Activated naive CD4-positive, alpha-beta T cell treated with anti-CD3 and anti-CD28 coated beads, Interleukin-2, amount 10 ng/mL, durations not matched to agents 7 days and 5 days (primary cell): ENCODE measurements at regions not wholly inside any gene's neighbourhood (a gene's known extent, or its start where the extent isn't known, plus 50 kb on each side); places are given as distances from the start of the nearest gene placed in this dataset.
"Not testable (repeated sequence)": the region's sequence is repeated elsewhere in the genome, so short reads cannot be mapped to it uniquely, and the experiment has no call there.

Experiments used
- CTCF ChIA-PET: fragments of 350-600 bp; sonication (Branson Sonifier 250); formaldehyde crosslinking; loops from one replicate; lab custom pipeline; 2021; ENCODE audit warnings: antibody characterized with exemption; lab: Charles Lee
- DNase-seq: peaks from one replicate; pipeline ENCODE4 v3.0.0-alpha.2; 2020
- H3K27ac Mint-ChIP-seq: one replicate; pipeline ENCODE4 v1.8.0; 2021; ENCODE audit warnings: mild to moderate bottlenecking, moderate library complexity, mixed read lengths
- H3K27me3 Mint-ChIP-seq: one replicate; pipeline ENCODE4 v1.8.0; 2021; ENCODE audit warnings: mild to moderate bottlenecking, mixed read lengths
- H3K36me3 Mint-ChIP-seq: one replicate; pipeline ENCODE4 v1.8.0; 2021; ENCODE audit warnings: mixed read lengths
- H3K4me1 Mint-ChIP-seq: one replicate; pipeline ENCODE4 v1.8.0; 2021; ENCODE audit warnings: mixed read lengths
- H3K4me3 Mint-ChIP-seq: one replicate; pipeline ENCODE4 v1.8.0; 2021; ENCODE audit warnings: mild to moderate bottlenecking, moderate library complexity, mixed read lengths
- H3K9me3 Mint-ChIP-seq: one replicate; pipeline ENCODE4 v1.8.0; 2021; ENCODE audit warnings: mixed read lengths

DNA sequence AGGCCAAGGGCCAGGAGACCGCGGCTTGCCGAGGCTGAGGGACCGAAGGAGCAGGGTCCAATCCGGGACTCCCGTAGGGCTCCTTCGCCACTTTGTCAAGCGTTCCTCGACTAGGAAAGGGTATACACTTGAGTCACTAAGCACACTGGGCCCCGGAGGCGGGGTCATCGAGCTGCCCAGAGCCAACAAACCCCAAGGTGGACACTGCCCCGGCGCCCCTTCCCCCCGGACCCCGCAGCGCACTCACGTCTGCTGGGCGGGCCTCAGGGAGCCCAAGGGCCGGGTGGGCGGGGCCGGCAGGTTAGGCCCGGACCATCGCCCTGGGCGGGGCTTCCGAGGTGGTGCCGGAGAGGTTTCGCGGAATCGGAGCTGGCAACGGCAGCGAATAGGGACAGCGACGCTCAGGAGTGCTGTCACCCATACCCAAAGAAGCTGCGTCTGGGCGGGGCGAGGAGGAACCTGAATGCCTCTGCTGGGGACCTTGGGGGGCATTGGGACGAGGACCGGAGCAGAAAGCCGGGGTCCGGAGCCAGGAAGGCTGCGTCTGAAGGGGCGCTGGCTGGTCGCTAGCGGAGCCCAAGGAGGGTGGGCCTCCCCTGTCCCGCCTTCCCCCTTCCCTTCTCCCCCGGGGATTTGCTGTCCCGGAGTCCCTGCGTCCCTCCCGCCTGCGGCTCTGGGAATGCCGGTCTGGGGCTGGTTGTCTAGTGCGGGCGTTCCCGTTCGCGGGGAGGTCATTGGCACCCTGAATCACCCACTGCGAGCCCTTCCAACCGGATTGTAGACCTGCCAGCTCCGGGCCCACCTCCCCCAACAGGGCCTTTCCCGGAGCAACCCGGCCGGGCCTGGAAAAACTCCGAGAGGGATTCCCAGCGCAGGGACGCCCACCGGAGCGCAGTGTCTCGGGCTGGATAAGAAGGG is 118.2 kb upstream of the SMURF2 start:
- CTCF ChIA-PET, result interaction anchor here (1.3 kb wide), 1 partner anchor 13 kb away, joined by 3 read pairs; no protein-coding TSS in a partner anchor
- H3K27ac Mint-ChIP-seq, result peak overlapping the region; percentile 84
- peak overlapping the region; percentile 79 for H3K4me3 Mint-ChIP-seq
- H3K36me3 Mint-ChIP-seq, result peaks cover 17% of the 10 kb centered on the region
- peak; percentile 92 for DNase-seq
- peaks cover 43% of the 10 kb centered on the region for H3K27me3 Mint-ChIP-seq
- no peaks in the 10 kb centered on the region for H3K9me3 Mint-ChIP-seq
- peaks cover 44% of the 10 kb centered on the region for H3K4me1 Mint-ChIP-seq

DNA sequence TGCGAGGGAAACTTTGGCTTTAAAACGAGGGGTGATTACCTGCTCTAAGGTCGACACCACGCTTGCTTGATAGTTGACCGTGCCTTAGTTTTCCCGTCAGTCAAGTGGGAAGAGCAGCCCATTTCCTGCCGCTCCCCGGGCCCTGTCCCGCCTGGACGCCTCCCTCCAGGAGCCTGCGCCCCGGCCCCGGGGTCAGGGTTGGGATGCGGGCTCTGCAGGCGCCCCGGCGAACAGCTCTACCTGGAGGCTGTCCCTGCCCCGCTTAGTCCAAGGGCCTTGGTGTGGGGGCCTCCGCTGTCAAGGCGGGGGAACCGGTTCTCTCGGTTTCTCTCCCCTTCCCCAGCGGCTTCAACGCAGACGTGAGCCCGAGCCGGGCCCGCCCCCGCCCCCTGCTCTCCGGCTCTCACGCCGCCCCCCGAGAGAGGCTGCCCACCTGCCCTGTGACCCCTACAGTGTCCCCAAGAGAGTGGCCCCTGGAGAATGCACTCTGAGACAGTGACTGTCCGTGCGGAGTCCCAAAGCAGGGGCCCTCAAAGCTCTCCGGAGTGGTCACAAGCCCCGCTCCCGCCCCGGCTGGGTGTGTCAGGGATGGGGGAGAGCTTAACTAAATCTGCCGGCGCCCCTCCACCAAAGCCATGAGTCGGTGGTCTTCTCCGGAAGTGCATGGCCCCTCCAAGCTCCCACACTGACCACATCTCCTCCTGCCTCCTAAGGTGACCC is 117.4 kb upstream of the SMURF2 start:
- H3K36me3 Mint-ChIP-seq, result peaks cover 16% of the 10 kb centered on the region
- H3K4me1 Mint-ChIP-seq, result peaks cover 44% of the 10 kb centered on the region
- DNase-seq, result no peak
- CTCF ChIA-PET, result interaction anchor here (1.3 kb wide), 1 partner anchor 14 kb away, joined by 3 read pairs; no protein-coding TSS in a partner anchor
- H3K27ac Mint-ChIP-seq, result no peak overlapping the region
- peaks cover 43% of the 10 kb centered on the region for H3K27me3 Mint-ChIP-seq
- peak overlapping the region; percentile 79 for H3K4me3 Mint-ChIP-seq
- H3K9me3 Mint-ChIP-seq, result no peaks in the 10 kb centered on the region

DNA sequence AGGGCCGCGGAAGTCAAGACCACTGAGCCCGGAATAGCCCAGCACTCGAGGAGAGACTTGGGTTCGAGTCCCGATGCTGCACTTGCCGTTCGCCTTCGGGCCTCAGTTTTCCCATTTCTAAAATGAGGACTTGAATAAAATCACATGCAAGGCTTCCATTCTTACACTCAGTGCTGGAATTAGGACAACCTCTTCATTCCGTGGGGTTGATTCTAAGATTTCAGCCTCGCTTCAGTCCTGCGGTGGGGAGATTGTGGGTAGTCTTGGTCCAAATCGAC is 116.9 kb upstream of the SMURF2 start:
- H3K36me3 Mint-ChIP-seq, result peaks cover 11% of the 10 kb centered on the region
- DNase-seq, CTCF ChIA-PET, H3K9me3 Mint-ChIP-seq, H3K27ac Mint-ChIP-seq: not testable (repeated sequence)
- H3K4me1 Mint-ChIP-seq, result peaks cover 43% of the 10 kb centered on the region
- H3K27me3 Mint-ChIP-seq, result peaks cover 43% of the 10 kb centered on the region
- peak overlapping the region; percentile 33 for H3K4me3 Mint-ChIP-seq

DNA sequence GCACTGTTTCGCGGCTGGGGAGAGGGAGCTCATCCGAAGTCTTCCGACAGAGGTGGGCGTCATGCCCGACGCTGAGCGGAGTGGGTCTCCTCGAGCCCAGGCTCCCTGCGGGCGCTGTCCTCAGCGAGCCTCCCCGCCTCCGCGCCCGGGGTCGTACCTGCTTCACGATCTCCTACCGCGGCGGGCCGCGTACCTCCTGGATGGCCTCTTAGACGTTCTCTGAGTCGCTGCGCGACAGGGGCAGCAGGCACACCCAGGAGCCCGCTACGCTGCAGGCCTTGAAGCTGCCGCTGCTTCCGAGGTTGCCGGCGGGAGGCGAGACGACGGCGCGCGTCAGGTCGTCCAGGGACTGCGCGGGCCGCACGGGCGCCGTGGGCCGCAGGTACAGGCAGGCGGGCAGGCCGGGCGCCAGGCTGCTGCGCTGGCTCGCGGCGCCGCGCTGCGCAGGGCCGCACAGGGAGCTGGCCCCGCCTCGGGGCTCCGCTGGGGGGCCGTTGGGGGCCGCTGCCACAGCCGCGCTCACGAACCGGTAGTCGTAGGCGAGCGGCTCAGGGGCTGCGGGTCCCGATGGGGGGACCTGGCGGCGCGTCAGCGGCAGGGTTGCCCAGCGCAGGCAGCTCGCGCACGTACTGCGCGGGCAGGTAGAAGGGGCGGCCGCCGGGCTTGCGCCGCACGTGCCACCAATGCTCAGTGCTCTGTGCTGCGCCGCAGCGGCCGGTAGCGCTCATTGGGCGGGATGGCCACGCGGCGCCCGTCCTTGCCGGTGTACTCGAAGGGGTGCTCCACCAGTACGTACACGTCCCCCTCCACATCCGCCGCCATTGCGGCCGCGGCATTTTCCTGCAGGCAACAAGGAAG is 116.4 kb upstream of the SMURF2 start:
- Mint-ChIP-seq H3K9me3 (no peaks in the 10 kb centered on the region), H3K4me3 (peak overlapping the region; percentile 33), H3K27ac (no peak overlapping the region), H3K36me3 (peaks cover 10% of the 10 kb centered on the region), H3K4me1 (peaks cover 42% of the 10 kb centered on the region), H3K27me3 (peaks cover 43% of the 10 kb centered on the region)
- no peak for DNase-seq
- CTCF ChIA-PET, result interaction anchor here (1.3 to 1.8 kb wide), 3 partner anchors 20 to 183 kb away, joined by 5 to 6 read pairs (median 6); no protein-coding TSS in a partner anchor

DNA sequence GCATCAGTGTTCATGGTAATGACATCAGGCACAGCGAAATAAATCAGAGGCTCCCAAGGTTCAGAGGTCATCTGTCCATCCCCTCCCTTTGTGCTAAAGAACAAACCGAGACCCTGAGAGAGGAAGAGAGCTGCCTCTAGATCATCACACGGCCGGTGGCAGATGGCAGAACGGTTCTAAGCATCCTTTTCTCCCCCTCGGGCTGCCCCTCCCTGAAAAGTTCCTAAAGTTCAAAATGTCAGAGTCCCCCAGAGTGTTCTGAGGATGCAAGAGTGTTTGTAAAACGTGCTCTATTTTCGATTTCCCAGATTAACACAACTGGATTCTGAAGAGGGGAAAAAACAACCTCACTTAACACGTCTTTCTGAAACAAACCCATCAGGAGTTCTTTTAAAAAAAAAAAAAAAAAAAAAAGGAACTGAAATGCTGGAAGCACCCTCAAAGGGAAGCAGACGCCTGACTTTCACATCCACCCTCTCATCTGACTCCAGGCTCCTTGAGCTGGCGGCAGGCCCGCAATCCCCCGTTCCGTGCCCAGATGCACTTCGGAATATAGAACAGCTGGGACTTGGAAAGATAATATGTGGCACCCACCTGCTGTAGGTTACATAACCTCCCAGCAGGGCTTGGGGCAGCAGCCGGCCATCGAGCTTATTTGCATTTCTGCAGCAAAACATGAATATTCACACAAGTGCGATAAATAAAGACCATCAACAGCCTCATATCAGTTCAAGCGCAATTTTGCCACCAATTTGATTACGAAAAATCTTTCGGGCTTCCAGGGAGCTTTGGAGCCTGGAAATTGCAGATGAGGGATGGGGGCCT is 115.5 kb upstream of the SMURF2 start:
- CTCF ChIA-PET, result interaction anchor here (0.8 to 1.8 kb wide), 6 partner anchors 19 to 220 kb away, joined by 3 to 6 read pairs (median 5); no protein-coding TSS in a partner anchor
- DNase-seq, result no peak
- H3K27ac Mint-ChIP-seq, result no peak overlapping the region
- H3K27me3 Mint-ChIP-seq, result peaks cover 43% of the 10 kb centered on the region
- peak overlapping the region; percentile 10 for H3K4me3 Mint-ChIP-seq
- no peaks in the 10 kb centered on the region for H3K9me3 Mint-ChIP-seq
- H3K4me1 Mint-ChIP-seq, result peaks cover 39% of the 10 kb centered on the region
- H3K36me3 Mint-ChIP-seq, result peaks cover 10% of the 10 kb centered on the region

DNA sequence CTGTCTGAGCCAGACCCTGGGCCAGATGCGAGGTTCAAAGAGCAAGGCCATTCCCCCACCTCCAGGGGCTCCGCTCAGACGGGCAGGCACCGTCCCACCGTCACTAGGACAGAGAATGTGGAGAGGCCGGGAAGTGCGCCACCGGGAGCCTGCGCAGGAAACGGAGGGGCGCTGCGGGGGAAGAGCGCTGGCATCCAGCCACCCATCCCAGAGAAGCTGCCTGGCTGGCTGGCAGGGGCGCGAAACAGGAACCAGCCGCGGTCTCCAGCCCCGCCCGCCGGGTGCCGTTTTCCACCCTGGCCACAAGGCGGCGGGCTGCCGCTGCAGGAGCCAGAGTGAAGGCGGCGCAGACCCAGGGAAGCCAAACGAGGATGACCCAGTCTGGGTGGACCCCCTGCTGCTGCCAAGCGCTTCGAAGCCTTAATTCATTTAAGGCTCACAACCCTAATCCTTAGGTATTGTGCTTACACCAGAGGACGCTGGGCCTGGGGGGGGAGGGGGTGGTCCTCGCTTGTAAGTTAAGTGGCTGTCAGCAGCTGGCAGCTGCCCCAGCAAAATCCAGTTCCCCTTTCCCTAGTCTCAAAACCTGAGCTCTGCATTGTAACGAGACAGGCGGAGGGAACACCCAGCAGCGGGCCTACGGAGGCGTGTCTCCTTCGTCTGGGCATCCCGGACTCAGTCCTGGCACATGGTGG is 114.8 kb upstream of the SMURF2 start:
- not testable (repeated sequence) for H3K9me3 Mint-ChIP-seq, H3K36me3 Mint-ChIP-seq, H3K27ac Mint-ChIP-seq, H3K4me3 Mint-ChIP-seq
- Mint-ChIP-seq H3K27me3 (peaks cover 43% of the 10 kb centered on the region), H3K4me1 (peaks cover 32% of the 10 kb centered on the region)
- CTCF ChIA-PET, result interaction anchor here (0.8 to 1.8 kb wide), 7 partner anchors 10 to 219 kb away, joined by 3 to 6 read pairs (median 5); no protein-coding TSS in a partner anchor
- DNase-seq, result peak; percentile 80

DNA sequence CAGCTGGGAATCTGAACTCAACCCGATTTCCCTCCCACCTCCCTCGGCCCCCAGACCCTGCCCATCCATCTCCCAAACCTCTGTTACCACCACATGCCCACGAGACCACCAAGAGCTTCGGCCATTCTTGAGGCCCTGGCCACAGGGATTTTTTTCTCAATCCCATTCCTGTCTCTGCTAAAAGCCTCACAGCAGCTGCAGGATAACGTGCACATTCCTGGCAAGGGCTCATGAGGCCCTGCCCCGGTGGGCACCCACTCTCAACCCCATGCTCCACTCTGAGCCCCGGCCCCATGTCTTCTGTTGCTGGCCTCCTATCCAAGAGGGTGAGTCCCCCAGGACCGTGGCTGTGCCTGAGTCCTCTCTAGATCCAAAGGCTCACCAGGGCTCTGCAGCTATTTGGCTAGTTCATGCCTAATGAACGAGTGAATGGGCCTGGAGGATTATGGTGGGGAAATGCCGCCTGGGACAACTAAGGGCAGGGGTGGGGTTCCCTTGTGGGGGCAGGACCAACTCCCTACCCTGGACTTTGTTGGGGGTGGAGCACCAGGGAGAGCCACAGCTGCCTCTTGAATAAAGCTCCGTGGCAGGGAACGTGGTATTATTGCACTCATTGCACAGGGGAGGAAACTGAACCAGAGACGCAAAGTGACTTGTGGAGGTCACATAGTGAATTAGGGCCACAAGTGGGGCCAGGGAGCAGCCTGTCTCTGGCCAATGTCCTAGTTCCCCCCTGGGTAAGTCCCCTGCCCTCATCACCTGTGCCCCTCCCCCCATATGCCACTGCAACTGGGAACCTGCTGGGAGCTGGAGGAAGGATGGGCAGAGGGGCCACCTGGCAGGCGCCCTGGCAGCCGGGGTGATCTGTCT is 113.8 kb upstream of the SMURF2 start:
- no peak for DNase-seq
- CTCF ChIA-PET, result interaction anchor here (0.9 to 1.4 kb wide), 2 partner anchors 11 to 184 kb away, joined by 3 to 5 read pairs; no protein-coding TSS in a partner anchor
- H3K36me3 Mint-ChIP-seq, result peaks cover 13% of the 10 kb centered on the region
- H3K4me1 Mint-ChIP-seq, result peaks cover 26% of the 10 kb centered on the region
- no peak overlapping the region for H3K27ac Mint-ChIP-seq
- H3K27me3 Mint-ChIP-seq, result peaks cover 43% of the 10 kb centered on the region
- H3K4me3 Mint-ChIP-seq, result no peak overlapping the region
- no peaks in the 10 kb centered on the region for H3K9me3 Mint-ChIP-seq

DNA sequence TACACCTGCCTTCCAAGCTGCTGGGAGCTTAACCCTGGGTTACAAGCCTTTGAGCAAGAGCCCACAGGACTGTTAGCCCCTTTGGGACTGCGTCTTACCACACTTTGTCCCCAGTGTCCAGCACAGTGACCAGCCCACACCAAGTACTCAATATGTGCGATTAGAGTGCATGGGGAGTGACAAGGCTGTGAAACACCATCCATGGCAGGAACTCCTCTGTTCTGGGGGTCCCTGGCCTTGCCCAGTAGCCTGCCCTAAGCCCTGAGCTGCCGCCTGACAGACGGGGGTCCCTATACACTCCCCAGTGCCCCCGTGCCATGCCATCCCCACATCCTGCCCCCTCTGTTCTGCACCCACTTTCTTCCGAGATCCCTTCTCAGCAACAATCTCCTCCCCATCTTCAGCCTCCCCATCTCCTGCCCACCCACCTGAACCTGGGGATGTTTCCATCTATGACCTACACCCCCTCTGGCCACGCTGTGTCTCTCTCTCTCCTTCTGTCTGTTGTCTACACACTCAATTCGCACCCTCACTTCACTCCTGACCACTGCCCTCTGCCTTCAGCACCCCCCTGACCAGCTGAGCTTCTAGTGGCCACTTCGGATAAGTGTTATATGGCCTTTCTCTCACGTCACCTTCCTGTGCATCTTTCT is 112.9 kb upstream of the SMURF2 start:
- Mint-ChIP-seq H3K27ac (no peak overlapping the region), H3K36me3 (peaks cover 13% of the 10 kb centered on the region), H3K4me3 (no peak overlapping the region), H3K4me1 (peaks cover 26% of the 10 kb centered on the region), H3K27me3 (peaks cover 36% of the 10 kb centered on the region), H3K9me3 (no peaks in the 10 kb centered on the region)
- no peak for DNase-seq
- CTCF ChIA-PET, result interaction anchor here (1.2 kb wide), 1 partner anchor 11 kb away, joined by 3 read pairs; no protein-coding TSS in a partner anchor

DNA sequence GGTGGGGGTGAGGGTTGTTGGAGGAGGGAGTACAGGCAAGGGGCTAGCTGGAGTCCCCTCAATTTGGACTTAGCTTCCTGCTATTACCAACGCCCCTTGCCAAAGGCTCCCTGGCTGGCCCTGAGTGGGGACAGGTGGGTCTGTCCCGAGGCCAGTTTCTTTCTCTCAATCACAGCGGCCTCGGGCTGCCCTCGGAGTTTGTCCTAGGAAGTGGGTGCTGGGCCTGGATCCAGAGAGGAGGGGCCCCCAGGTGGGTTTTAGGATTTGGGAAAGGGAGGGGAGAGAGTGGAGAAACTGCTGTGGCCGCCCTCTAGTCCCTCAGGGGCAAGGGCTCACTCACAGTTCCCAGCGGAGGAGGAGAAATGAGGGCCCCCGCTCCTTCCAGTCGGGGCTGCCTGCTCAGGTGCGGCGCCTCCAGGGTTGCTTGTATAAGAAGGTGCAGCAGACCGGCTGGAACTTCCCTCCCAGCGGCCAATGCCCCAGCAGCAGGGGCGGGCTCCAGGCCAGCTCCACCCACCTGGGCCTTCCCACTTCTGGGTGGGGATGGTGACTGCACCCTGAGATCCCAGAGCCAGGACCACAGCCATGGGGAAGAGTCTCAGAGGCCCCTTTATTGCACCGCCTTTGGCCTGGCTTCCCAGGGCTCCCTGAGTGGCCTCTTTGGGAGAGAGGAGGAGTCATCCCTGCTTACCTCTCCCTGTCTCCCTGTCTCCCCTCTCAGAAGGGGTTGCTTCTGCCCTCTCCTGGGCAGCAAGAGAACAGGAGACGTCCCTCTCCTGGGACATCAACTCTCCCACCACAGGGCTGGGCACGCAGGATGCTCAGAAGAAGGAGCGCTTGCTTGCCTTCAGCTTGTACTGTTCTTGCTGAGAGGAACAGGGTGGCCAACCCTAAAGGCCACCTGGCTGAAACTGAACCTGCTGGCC is 112.0 kb upstream of the SMURF2 start:
- no peak for DNase-seq
- no peaks in the 10 kb centered on the region for H3K9me3 Mint-ChIP-seq
- H3K36me3 Mint-ChIP-seq, result peaks cover 14% of the 10 kb centered on the region
- peaks cover 21% of the 10 kb centered on the region for H3K4me1 Mint-ChIP-seq
- no peak overlapping the region for H3K4me3 Mint-ChIP-seq
- H3K27me3 Mint-ChIP-seq, result peaks cover 30% of the 10 kb centered on the region
- H3K27ac Mint-ChIP-seq, result no peak overlapping the region
- CTCF ChIA-PET, result interaction anchor here (1.2 kb wide), 1 partner anchor 11 kb away, joined by 3 read pairs; no protein-coding TSS in a partner anchor

DNA sequence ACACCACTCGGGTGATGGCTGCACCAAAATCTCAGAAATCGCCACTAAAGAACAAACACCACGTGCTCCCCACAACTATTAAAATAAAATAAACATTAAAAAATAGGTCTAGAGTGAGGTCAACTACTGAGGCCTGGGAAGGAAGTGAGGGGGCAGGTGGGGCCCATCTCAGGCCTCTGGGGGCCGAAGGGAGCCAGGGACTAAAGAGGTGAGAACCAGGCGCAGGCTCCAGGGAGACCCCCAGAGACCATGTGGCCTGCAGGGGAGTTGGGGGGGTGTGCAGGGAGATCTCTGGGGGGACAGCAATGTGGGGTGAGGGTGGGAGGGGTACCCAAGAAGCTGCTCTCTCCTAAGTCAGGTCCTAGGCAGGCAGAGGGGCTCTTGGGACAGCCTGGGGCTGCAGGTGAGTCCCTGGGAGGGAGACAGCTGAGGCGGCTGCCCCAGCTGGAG is 111.3 kb upstream of the SMURF2 start:
- CTCF ChIA-PET, result no interaction called here
- H3K4me1 Mint-ChIP-seq, result peaks cover 17% of the 10 kb centered on the region
- no peaks in the 10 kb centered on the region for H3K9me3 Mint-ChIP-seq
- DNase-seq, result no peak
- no peak overlapping the region for H3K27ac Mint-ChIP-seq
- peaks cover 25% of the 10 kb centered on the region for H3K27me3 Mint-ChIP-seq
- no peak overlapping the region for H3K4me3 Mint-ChIP-seq
- H3K36me3 Mint-ChIP-seq, result peaks cover 13% of the 10 kb centered on the region
